ENCODE measurements at regions not wholly inside any gene's neighbourhood (a gene's known extent, or its start where the extent isn't known, plus 50 kb on each side); places are given as distances from the start of the nearest gene placed in this dataset.
"Not testable (repeated sequence)": the region's sequence is repeated elsewhere in the genome, so short reads cannot be mapped to it uniquely, and the experiment has no call there.

DNA sequence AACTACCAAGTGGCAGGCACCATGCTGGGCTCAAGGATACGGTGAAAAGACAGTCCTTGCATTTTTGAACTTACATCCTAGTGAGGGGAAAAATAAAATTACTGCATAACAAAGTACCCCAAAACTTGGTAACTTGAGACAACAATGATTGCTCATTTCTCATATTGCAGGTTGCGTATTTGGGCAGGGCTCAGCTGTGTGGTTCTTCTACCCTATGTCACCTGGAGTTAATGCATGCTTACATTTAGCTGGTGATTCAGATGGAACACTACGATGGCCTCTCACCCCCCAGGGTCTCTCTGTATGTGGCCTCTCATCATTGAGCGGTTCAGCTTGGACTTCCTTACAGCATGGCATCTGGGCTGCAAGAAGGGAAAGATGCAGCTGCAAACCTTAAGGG, 60.7 kb upstream of the RBM19 start:
- H3K36me3 ChIP-seq (replicated peaks; ENCODE audit: low read depth, low read length) = no peaks in the 10 kb centered on the region
- H3K4me1 ChIP-seq (ENCODE audit: low read length) = no peaks in the 10 kb centered on the region
- no peak overlapping the region for H3K27ac ChIP-seq (ENCODE audit: low read length)
- no peaks in the 10 kb centered on the region for H4K20me1 ChIP-seq (ENCODE audit: insufficient read depth, low read length)
- peaks cover 5% of the 10 kb centered on the region; the same call in 1 of the 2 replicates for H3K27me3 ChIP-seq (ENCODE audit: low read depth, low read length)
- H3K4me3 ChIP-seq (ENCODE audit: low read length) = no peak overlapping the region
- H3K4me2 ChIP-seq (ENCODE audit: low read length) = no peak overlapping the region
- TF ChIP-seq EZH2phosphoT487 (IDR thresholded peaks at IDR 0.05; ENCODE audit: low read depth) = no peak
- TF ChIP-seq, protein P1, sequence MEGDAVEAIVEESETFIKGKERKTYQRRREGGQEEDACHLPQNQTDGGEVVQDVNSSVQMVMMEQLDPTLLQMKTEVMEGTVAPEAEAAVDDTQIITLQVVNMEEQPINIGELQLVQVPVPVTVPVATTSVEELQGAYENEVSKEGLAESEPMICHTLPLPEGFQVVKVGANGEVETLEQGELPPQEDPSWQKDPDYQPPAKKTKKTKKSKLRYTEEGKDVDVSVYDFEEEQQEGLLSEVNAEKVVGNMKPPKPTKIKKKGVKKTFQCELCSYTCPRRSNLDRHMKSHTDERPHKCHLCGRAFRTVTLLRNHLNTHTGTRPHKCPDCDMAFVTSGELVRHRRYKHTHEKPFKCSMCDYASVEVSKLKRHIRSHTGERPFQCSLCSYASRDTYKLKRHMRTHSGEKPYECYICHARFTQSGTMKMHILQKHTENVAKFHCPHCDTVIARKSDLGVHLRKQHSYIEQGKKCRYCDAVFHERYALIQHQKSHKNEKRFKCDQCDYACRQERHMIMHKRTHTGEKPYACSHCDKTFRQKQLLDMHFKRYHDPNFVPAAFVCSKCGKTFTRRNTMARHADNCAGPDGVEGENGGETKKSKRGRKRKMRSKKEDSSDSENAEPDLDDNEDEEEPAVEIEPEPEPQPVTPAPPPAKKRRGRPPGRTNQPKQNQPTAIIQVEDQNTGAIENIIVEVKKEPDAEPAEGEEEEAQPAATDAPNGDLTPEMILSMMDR (IDR thresholded peaks at IDR 0.05; ENCODE audit: low read depth, low read length) = no peak
- no peak overlapping the region for H2AFZ ChIP-seq (ENCODE audit: low read depth, low read length)
- no peak overlapping the region for H3K9ac ChIP-seq (ENCODE audit: low read length)
- H3K9me3 ChIP-seq (ENCODE audit: insufficient read depth, low read length) = no peaks in the 10 kb centered on the region
- no peaks in the 10 kb centered on the region for H3K79me2 ChIP-seq (ENCODE audit: low read length)

DNA sequence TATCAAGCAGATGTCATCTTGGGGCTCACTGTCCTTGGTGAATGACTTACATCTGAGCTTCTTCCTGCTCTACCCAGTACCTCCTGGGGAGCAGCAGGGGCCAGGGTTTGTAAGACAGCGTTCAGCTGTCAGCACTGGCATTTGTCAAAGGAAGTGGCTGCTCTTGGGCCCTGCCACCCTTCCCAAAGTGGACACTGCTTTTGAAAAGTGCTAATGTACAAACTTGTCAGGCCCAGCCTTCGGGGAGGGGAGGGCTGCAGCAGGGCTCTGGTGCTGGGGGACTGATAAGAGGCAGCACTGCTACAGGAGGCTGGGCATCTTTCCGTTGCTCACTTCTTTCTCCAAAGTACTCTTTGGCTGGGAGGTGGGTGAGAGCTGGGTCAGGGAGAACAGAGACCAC, 59.8 kb upstream of the RBM19 start:
- no peaks in the 10 kb centered on the region for H3K36me3 ChIP-seq (replicated peaks; ENCODE audit: low read depth, low read length)
- no peak overlapping the region for H3K4me3 ChIP-seq (ENCODE audit: low read length)
- no peak overlapping the region for H3K4me2 ChIP-seq (ENCODE audit: low read length)
- no peaks in the 10 kb centered on the region for H3K9me3 ChIP-seq (ENCODE audit: insufficient read depth, low read length)
- H3K4me1 ChIP-seq (ENCODE audit: low read length) = no peaks in the 10 kb centered on the region
- H3K27ac ChIP-seq (ENCODE audit: low read length) = no peak overlapping the region
- H3K27me3 ChIP-seq (ENCODE audit: low read depth, low read length) = no peaks in the 10 kb centered on the region; the same call in 1 of the 2 replicates
- no peaks in the 10 kb centered on the region for H3K79me2 ChIP-seq (ENCODE audit: low read length)
- TF ChIP-seq, protein P1 (IDR thresholded peaks at IDR 0.05; ENCODE audit: low read depth, low read length) = no peak
- TF ChIP-seq EZH2phosphoT487 (IDR thresholded peaks at IDR 0.05; ENCODE audit: low read depth) = no peak
- no peak overlapping the region for H3K9ac ChIP-seq (ENCODE audit: low read length)
- no peaks in the 10 kb centered on the region for H4K20me1 ChIP-seq (ENCODE audit: insufficient read depth, low read length)
- no peak overlapping the region for H2AFZ ChIP-seq (ENCODE audit: low read depth, low read length)

DNA sequence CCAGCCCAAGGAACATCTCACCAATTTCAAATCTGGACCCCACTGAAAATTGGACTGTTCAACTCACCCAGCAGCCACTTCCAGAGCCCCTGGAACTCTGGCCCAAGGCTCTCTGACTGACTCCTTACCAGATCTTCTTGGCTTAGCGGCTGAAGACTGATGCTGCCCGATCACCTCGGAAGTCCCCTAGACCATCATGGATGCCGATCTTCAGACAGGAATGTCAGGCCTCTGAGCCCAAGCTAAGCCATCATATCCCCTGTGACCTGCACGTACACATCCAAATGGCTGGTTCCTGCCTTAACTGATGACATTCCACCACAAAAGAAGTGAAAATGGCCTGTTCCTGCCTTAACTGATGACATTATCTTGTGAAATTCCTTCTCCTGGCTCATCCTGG, 56.0 kb upstream of the RBM19 start:
- not testable (repeated sequence) for H3K79me2 ChIP-seq (ENCODE audit: low read length); H3K27me3 ChIP-seq (ENCODE audit: low read depth, low read length); H3K9ac ChIP-seq (ENCODE audit: low read length); H4K20me1 ChIP-seq (ENCODE audit: insufficient read depth, low read length); H3K9me3 ChIP-seq (ENCODE audit: insufficient read depth, low read length); H3K4me3 ChIP-seq (ENCODE audit: low read length); H2AFZ ChIP-seq (ENCODE audit: low read depth, low read length); H3K27ac ChIP-seq (ENCODE audit: low read length); H3K36me3 ChIP-seq (replicated peaks; ENCODE audit: low read depth, low read length); H3K4me2 ChIP-seq (ENCODE audit: low read length); H3K4me1 ChIP-seq (ENCODE audit: low read length)

DNA sequence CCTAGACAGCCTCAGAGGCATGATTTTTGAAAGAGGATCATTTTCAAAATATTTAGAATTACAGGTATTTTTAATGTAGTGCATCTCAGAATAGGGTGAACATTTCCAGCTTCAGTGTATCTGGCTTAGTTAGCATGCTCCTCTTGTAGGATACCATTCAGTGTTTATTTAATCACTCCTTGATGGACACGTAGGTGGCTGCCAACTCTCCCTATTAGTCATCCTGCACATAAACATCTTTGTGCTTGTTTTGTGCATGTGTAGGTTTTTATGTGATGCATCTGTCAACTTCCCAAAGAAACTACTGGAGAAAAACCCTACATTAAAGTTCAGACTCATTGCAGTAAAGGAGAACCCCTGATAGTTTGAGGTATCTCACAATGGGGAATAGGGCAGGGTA, 52.5 kb upstream of the RBM19 start:
- Histone ChIP-seq H3K27ac (ENCODE audit: low read length) (no peak overlapping the region), H3K9ac (ENCODE audit: low read length) (no peak overlapping the region), H2AFZ (ENCODE audit: low read depth, low read length) (no peak overlapping the region), H4K20me1 (ENCODE audit: insufficient read depth, low read length) (no peaks in the 10 kb centered on the region), H3K4me3 (ENCODE audit: low read length) (no peak overlapping the region), H3K4me2 (ENCODE audit: low read length) (no peak overlapping the region), H3K9me3 (ENCODE audit: insufficient read depth, low read length) (no peaks in the 10 kb centered on the region), H3K36me3 (replicated peaks; ENCODE audit: low read depth, low read length) (no peaks in the 10 kb centered on the region), H3K4me1 (ENCODE audit: low read length) (no peaks in the 10 kb centered on the region), H3K27me3 (ENCODE audit: low read depth, low read length) (peaks cover 5% of the 10 kb centered on the region; the same call in 1 of the 2 replicates), H3K79me2 (ENCODE audit: low read length) (no peaks in the 10 kb centered on the region)
- TF ChIP-seq EZH2phosphoT487 (IDR thresholded peaks at IDR 0.05; ENCODE audit: low read depth) = no peak
- TF ChIP-seq, protein P1 (IDR thresholded peaks at IDR 0.05; ENCODE audit: low read depth, low read length) = no peak

Data from OCI-LY3 (cell line).